ENCODE measurements at regions not wholly inside any gene's neighbourhood (a gene's known extent, or its start where the extent isn't known, plus 50 kb on each side); places are given as distances from the start of the nearest gene placed in this dataset.

DNA sequence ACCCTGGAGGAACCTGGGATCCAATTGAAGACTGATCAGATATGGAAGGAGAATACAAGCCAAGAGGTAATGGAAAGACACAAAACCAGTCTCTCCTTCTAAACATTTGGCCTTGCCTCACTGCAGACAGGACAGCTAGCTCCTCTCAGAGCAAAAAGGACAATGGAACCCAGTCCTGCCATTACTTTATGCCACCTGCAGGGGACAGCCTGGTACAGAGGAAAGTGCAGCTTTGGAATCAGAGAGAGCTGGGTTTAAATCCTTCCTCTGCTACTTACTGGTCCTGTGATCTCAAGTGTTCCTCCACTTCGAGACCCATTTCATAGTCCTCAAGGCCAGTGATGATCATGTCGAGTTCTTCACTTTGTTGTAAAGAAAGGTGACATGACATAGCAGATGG lies 159.4 kb upstream of the SMAD3 start:
- TF ChIP-seq EZH2phosphoT487 (IDR thresholded peaks at IDR 0.05; ENCODE audit: borderline replicate concordance, low read depth, low read length) = no peak
- TF ChIP-seq, protein P1, sequence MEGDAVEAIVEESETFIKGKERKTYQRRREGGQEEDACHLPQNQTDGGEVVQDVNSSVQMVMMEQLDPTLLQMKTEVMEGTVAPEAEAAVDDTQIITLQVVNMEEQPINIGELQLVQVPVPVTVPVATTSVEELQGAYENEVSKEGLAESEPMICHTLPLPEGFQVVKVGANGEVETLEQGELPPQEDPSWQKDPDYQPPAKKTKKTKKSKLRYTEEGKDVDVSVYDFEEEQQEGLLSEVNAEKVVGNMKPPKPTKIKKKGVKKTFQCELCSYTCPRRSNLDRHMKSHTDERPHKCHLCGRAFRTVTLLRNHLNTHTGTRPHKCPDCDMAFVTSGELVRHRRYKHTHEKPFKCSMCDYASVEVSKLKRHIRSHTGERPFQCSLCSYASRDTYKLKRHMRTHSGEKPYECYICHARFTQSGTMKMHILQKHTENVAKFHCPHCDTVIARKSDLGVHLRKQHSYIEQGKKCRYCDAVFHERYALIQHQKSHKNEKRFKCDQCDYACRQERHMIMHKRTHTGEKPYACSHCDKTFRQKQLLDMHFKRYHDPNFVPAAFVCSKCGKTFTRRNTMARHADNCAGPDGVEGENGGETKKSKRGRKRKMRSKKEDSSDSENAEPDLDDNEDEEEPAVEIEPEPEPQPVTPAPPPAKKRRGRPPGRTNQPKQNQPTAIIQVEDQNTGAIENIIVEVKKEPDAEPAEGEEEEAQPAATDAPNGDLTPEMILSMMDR (conservative IDR thresholded peaks at IDR 0.05; ENCODE audit: low read length) = peak; percentile 57

All from OCI-LY7 (cell line).